ENCODE measurements at regions not wholly inside any gene's neighbourhood (a gene's known extent, or its start where the extent isn't known, plus 50 kb on each side); places are given as distances from the start of the nearest gene placed in this dataset.

DNA sequence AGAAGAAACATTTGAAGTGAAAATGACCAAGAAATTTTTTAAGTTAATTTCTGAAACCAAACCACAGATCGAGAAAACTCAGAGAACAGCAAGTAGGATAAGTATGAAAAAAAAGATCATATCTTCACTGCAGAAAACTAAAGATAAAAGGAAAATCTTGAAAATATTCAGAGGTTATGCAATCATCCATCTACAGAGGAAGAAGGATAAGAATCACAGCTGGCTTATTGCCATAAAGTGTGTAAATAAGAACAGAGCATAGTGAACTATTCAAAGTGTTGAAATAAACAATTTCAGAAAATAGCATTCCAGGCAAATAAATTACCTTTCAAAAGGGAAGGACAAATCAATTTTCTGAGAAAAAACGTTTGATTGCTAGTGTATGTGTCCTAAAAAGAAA is 1191.7 kb upstream of the CDH6 start (continued):
- TF ChIP-seq, protein P1, sequence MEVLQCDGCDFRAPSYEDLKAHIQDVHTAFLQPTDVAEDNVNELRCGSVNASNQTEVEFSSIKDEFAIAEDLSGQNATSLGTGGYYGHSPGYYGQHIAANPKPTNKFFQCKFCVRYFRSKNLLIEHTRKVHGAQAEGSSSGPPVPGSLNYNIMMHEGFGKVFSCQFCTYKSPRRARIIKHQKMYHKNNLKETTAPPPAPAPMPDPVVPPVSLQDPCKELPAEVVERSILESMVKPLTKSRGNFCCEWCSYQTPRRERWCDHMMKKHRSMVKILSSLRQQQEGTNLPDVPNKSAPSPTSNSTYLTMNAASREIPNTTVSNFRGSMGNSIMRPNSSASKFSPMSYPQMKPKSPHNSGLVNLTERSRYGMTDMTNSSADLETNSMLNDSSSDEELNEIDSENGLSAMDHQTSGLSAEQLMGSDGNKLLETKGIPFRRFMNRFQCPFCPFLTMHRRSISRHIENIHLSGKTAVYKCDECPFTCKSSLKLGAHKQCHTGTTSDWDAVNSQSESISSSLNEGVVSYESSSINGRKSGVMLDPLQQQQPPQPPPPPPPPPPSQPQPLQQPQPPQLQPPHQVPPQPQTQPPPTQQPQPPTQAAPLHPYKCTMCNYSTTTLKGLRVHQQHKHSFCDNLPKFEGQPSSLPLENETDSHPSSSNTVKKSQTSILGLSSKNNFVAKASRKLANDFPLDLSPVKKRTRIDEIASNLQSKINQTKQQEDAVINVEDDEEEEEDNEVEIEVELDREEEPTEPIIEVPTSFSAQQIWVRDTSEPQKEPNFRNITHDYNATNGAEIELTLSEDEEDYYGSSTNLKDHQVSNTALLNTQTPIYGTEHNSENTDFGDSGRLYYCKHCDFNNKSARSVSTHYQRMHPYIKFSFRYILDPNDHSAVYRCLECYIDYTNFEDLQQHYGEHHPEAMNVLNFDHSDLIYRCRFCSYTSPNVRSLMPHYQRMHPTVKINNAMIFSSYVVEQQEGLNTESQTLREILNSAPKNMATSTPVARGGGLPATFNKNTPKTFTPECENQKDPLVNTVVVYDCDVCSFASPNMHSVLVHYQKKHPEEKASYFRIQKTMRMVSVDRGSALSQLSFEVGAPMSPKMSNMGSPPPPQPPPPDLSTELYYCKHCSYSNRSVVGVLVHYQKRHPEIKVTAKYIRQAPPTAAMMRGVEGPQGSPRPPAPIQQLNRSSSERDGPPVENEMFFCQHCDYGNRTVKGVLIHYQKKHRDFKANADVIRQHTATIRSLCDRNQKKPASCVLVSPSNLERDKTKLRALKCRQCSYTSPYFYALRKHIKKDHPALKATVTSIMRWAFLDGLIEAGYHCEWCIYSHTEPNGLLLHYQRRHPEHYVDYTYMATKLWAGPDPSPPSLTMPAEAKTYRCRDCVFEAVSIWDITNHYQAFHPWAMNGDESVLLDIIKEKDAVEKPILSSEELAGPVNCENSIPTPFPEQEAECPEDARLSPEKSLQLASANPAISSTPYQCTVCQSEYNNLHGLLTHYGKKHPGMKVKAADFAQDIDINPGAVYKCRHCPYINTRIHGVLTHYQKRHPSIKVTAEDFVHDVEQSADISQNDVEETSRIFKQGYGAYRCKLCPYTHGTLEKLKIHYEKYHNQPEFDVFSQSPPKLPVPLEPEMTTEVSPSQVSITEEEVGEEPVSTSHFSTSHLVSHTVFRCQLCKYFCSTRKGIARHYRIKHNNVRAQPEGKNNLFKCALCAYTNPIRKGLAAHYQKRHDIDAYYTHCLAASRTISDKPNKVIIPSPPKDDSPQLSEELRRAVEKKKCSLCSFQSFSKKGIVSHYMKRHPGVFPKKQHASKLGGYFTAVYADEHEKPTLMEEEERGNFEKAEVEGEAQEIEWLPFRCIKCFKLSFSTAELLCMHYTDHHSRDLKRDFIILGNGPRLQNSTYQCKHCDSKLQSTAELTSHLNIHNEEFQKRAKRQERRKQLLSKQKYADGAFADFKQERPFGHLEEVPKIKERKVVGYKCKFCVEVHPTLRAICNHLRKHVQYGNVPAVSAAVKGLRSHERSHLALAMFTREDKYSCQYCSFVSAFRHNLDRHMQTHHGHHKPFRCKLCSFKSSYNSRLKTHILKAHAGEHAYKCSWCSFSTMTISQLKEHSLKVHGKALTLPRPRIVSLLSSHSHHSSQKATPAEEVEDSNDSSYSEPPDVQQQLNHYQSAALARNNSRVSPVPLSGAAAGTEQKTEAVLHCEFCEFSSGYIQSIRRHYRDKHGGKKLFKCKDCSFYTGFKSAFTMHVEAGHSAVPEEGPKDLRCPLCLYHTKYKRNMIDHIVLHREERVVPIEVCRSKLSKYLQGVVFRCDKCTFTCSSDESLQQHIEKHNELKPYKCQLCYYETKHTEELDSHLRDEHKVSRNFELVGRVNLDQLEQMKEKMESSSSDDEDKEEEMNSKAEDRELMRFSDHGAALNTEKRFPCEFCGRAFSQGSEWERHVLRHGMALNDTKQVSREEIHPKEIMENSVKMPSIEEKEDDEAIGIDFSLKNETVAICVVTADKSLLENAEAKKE (CRISPR knock-in tag; IDR thresholded peaks at IDR 0.05), result no peak
- TF ChIP-seq EZH2 (IDR thresholded peaks at IDR 0.05; ENCODE audit: low read depth, unreplicated experiment), result no peak
- TF ChIP-seq, protein P2, sequence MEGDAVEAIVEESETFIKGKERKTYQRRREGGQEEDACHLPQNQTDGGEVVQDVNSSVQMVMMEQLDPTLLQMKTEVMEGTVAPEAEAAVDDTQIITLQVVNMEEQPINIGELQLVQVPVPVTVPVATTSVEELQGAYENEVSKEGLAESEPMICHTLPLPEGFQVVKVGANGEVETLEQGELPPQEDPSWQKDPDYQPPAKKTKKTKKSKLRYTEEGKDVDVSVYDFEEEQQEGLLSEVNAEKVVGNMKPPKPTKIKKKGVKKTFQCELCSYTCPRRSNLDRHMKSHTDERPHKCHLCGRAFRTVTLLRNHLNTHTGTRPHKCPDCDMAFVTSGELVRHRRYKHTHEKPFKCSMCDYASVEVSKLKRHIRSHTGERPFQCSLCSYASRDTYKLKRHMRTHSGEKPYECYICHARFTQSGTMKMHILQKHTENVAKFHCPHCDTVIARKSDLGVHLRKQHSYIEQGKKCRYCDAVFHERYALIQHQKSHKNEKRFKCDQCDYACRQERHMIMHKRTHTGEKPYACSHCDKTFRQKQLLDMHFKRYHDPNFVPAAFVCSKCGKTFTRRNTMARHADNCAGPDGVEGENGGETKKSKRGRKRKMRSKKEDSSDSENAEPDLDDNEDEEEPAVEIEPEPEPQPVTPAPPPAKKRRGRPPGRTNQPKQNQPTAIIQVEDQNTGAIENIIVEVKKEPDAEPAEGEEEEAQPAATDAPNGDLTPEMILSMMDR (conservative IDR thresholded peaks at IDR 0.05; ENCODE audit: low read depth in 2 of 2), result no peak
- no peak for TF ChIP-seq POLR2AphosphoS5 (IDR thresholded peaks at IDR 0.05; ENCODE audit: low read depth)

DNA sequence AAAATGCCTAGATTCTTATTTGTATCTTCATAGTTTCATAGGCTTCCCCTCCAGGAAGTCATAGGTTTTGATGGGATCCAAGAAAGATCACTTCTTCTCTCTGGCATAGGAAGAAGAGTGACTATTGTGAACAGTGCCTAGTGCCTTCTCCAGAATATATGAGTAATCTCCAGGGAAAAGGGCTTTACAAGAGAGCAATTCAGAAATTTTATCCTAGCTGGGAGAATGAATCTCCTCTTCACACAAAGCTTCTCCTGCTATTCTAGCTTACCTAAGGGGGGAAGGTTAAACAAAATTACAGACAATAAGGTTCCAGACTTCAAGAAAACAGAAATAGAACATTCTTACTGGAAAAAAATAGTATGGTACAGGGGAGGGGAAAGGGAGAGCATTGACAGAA is 1193.3 kb upstream of the CDH6 start:
- no peaks in the 10 kb centered on the region; the same call in 2 of the 3 replicates for H3K36me3 Mint-ChIP-seq (ENCODE audit: low read depth)
- no peaks in the 10 kb centered on the region for H3K79me2 ChIP-seq (replicated peaks; ENCODE audit: insufficient read depth)
- H3K27me3 Mint-ChIP-seq (ENCODE audit: insufficient read depth, low read depth, poor library complexity), result no peaks in the 10 kb centered on the region
- H3K4me2 ChIP-seq, result no peak overlapping the region
- no peaks in the 10 kb centered on the region for H3K27me3 ChIP-seq (ENCODE audit: insufficient read depth)
- H3K27ac ChIP-seq (ENCODE audit: low read depth), result no peak overlapping the region
- H2AFZ ChIP-seq, result no peak overlapping the region
- ATAC-seq, result no peak
- no peaks in the 10 kb centered on the region for H4K20me1 ChIP-seq (replicated peaks; ENCODE audit: insufficient read depth)
- no peaks in the 10 kb centered on the region; the same call in 1 of the 2 replicates for H3K9me2 ChIP-seq (ENCODE audit: insufficient read depth)
- no peak for TF ChIP-seq EZH2phosphoT487 (IDR thresholded peaks at IDR 0.05; ENCODE audit: unreplicated experiment)
- TF ChIP-seq CREB1 (CRISPR knock-in tag; IDR thresholded peaks at IDR 0.05; ENCODE audit: low read depth), result no peak
- TF ChIP-seq, protein P2 (conservative IDR thresholded peaks at IDR 0.05; ENCODE audit: low read depth in 2 of 2), result no peak
- TF ChIP-seq, protein P3, sequence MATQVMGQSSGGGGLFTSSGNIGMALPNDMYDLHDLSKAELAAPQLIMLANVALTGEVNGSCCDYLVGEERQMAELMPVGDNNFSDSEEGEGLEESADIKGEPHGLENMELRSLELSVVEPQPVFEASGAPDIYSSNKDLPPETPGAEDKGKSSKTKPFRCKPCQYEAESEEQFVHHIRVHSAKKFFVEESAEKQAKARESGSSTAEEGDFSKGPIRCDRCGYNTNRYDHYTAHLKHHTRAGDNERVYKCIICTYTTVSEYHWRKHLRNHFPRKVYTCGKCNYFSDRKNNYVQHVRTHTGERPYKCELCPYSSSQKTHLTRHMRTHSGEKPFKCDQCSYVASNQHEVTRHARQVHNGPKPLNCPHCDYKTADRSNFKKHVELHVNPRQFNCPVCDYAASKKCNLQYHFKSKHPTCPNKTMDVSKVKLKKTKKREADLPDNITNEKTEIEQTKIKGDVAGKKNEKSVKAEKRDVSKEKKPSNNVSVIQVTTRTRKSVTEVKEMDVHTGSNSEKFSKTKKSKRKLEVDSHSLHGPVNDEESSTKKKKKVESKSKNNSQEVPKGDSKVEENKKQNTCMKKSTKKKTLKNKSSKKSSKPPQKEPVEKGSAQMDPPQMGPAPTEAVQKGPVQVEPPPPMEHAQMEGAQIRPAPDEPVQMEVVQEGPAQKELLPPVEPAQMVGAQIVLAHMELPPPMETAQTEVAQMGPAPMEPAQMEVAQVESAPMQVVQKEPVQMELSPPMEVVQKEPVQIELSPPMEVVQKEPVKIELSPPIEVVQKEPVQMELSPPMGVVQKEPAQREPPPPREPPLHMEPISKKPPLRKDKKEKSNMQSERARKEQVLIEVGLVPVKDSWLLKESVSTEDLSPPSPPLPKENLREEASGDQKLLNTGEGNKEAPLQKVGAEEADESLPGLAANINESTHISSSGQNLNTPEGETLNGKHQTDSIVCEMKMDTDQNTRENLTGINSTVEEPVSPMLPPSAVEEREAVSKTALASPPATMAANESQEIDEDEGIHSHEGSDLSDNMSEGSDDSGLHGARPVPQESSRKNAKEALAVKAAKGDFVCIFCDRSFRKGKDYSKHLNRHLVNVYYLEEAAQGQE (IDR thresholded peaks at IDR 0.05; ENCODE audit: unreplicated experiment), result no peak
- no peak overlapping the region for H3K4me3 Mint-ChIP-seq
- H3K36me3 ChIP-seq (ENCODE audit: insufficient read depth), result no peaks in the 10 kb centered on the region
- H3K9me3 Mint-ChIP-seq, result no peaks in the 10 kb centered on the region
- no peak overlapping the region for H3K4me3 ChIP-seq
- H3K4me1 ChIP-seq (ENCODE audit: insufficient read depth), result no peaks in the 10 kb centered on the region
- H3F3A ChIP-seq (replicated peaks; ENCODE audit: low read depth), result no peaks in the 10 kb centered on the region
- no peak overlapping the region for H3K27ac Mint-ChIP-seq
- peaks cover 8% of the 10 kb centered on the region; the same call in 2 of the 3 replicates for H3K4me1 Mint-ChIP-seq
- DNase-seq (ENCODE audit: low spot score), result no peak

All from GM23338 (cell line).